ENCODE measurements at regions not wholly inside any gene's neighbourhood (a gene's known extent, or its start where the extent isn't known, plus 50 kb on each side); places are given as distances from the start of the nearest gene placed in this dataset.

DNA sequence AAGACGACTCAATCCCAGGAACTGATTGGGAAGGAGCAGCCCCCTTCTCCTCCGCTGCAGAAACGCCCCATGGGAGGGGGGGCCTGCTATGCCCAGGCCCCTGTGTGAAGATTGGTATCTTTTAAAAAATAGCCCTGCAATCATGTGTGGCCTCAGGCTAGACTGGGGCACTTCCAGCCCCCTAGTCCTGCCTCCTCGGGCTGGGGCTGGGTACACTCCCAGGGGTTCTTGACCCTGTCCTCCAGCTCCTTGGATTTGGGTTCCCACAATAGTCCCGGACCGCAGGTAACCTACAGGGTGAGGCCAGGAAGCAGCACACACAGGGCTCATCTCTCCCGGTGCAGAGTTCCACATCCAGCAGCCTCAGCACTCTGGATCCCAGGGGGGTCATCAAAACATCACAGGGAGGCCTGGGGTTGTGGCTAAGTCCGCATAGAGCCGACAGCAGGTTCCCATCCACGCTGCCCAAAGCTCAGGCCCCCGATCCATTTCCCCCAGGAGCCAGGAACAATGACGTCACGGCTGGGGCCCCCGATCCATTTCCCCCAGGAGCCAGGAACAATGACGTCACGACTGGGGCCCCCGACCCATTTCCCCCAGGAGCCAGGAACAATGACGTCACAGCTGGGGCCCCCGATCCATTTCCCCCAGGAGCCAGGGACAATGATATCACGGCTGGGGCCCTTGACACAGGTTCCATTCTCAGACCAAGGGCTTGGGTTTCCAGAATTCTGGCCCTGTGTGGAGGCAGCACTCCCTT lies 202.4 kb downstream of the IRF8 start:
- TF ChIP-seq, protein P1, sequence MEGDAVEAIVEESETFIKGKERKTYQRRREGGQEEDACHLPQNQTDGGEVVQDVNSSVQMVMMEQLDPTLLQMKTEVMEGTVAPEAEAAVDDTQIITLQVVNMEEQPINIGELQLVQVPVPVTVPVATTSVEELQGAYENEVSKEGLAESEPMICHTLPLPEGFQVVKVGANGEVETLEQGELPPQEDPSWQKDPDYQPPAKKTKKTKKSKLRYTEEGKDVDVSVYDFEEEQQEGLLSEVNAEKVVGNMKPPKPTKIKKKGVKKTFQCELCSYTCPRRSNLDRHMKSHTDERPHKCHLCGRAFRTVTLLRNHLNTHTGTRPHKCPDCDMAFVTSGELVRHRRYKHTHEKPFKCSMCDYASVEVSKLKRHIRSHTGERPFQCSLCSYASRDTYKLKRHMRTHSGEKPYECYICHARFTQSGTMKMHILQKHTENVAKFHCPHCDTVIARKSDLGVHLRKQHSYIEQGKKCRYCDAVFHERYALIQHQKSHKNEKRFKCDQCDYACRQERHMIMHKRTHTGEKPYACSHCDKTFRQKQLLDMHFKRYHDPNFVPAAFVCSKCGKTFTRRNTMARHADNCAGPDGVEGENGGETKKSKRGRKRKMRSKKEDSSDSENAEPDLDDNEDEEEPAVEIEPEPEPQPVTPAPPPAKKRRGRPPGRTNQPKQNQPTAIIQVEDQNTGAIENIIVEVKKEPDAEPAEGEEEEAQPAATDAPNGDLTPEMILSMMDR (optimal IDR thresholded peaks at IDR 0.05 in 1 of 3, IDR thresholded peaks at IDR 0.05 in 1 of 3, conservative IDR thresholded peaks at IDR 0.05 in 1 of 3; ENCODE audit: extremely low read depth in 1 of 3, insufficient read depth in 2 of 3, low read length in 3 of 3) = no peak
- no peak for TF ChIP-seq EZH2 (IDR thresholded peaks at IDR 0.05; ENCODE audit: low read length)

Data from keratinocyte (primary cell).